ENCODE measurements at regions not wholly inside any gene's neighbourhood (a gene's known extent, or its start where the extent isn't known, plus 50 kb on each side); places are given as distances from the start of the nearest gene placed in this dataset.

DNA sequence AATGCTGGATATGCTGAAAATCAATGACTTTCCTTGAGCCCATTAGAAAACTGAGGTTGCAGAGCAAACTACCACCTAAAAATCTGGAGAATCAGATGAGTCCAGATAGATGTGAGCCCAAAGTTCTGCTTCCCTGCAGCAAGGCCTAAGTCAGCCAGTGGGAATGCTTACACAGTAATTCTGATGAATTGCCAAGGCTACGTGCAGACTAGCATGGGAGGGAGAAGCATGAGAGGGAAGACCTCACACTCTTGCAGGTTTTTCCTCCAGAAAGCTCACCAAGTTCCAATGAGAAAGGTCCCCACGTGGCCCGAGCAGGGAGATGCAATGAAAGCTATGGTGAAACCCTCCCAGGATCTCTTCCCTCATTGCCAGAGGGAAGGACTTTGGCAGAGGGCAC, 104.8 kb upstream of the SIRPA start:
- no peak for DNase-seq (ENCODE audit: low read depth)

DNA sequence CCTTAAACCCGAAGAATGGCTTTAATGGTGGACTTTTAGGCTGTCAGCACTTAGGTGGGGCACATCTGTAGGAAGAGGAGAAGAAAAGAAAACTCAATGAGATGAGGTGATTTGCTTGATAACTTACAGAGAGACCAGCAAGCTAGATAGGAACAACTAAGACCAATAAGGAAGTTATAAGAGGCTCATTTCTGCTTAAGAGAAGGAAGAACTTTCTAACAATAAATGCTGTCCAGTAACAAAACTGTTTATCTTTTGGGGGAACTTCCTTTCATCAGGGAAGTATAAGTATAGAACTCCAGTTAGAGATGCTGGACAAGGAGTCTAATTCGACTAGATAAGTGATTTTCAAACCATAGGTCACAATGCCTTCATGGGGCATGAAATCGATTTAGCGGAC, 107.2 kb upstream of the SIRPA start:
- no peak for DNase-seq (ENCODE audit: low read depth)

GRCh38 chr20:1786486-1786885, 108.7 kb upstream of the SIRPA start:
- no peak for DNase-seq (ENCODE audit: low read depth)

DNA sequence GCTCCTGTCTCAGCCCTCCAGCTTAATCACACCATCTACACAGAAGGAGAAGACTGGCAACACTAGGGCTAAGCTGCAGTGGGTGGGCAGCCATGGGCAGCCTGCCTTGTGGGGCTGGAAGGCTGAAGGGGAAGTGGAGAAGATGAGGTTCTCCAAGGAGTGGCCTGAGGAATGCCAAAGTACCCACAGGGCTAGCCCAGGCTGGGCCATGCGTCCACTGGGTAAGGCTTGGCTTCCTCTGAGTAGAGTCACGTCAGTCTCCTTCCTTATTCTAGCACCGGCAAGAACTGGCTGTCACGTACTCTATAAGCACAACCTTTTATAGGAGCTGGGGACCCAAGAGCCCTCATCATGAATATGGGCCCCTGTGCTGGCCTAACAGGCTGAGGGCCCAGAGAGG, 110.6 kb upstream of the SIRPA start:
- no peak for DNase-seq (ENCODE audit: low read depth)

GRCh38 chr20:1783245-1783644, 112.0 kb upstream of the SIRPA start:
- no peak for DNase-seq (ENCODE audit: low read depth)

DNA sequence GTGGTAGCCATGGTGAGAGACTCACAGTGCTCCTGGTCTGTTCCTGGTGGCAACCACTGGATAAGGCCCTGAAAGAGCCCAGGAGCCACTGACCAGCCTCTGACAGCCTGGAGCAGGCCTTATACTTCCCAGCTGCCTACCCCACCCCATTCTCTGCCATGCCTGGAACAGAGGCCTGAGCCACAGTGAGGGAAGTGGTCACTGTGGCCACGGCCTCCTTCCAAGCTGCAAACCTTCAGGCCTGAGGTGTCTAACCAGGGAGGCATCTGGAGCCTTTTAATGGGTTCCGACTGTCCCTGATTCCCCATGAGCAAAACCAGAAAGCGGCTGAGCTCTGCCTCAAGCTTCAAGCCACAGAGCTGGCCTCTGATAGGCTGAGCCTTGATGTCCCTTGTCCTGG, 113.0 kb upstream of the SIRPA start:
- DNase-seq (ENCODE audit: low read depth), result no peak

DNA sequence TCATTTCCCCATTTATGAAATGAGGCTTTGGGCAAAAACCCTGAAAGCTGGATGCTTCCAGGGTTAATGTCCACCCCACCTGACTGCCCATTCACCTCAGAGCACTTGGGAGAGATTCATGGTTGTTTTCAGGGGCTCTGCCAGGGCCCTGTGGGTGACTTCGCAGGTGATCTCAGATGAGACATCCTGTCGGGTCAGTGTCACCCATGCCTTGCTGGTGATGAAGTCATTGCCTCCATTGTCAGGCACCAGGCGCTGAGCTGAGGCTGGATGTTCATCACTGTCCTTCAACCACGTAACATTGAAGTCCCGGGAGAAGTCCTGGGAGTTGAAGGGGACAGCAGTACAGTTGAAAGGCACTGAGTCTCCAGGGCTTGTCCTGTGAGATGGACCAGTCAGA, 115.6 kb upstream of the SIRPA start:
- DNase-seq (ENCODE audit: low read depth), result no peak

- DNase-seq (ENCODE audit: low read depth), result no peak
These were observed 116.9 kb upstream of the SIRPA start for GRCh38 chr20:1778338-1778737.

DNA sequence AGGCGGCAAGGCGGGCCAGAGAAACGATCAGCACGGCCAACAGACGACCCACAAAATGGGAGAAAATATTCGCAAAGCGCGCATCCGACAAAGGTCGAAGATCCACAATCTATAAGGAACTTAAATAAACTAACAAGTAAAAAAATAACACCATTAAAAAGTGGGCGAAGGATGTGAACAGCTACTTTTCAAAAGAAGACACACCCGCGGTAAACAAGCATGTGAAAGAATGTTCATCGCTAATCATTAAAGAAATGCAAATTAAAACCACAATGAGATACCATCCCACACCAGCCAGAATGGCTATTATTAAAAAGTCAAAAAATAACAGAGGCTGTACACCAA, 117.8 kb upstream of the SIRPA start:
- no peak for DNase-seq (ENCODE audit: low read depth)

DNA sequence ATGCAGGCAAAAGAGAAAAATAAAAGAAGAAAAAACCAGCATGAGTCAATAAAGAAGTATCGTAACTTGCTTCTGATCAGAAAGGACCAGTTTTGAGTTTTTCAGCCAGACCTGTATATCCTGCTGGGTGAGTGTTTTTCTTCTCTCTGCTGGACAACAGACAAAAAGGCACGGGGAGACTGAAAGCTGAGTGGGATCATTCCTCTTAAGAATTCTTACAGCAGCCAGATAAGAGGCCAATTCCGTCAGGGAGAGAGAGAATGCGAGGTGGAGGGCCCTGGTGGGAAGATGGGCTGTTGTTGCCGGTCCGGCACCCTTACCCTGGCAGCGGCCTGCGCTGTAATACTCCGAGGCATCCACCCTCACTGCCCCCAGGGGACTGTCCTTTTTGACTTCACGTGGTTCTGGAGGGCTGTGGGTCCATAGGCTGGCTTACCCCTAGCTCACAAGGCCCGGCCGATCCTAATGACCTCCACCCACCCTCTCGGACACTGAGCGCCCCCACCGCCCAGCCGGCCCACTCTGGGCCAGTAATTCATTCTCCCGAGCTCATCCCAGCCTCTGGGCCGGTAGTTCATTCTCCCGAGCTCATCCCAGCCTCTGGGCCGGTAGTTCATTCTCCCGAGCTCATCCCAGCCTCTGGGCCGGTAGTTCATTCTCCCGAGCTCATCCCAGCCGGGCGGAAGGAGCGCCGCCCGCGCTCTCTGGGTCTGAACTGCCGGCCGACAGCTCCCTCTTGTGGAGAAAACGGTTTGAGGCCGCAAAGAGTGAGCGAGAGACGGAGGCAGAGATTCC, 118.3 kb upstream of the SIRPA start:
- peak; percentile 63 for DNase-seq (ENCODE audit: low read depth)

- no peak for DNase-seq (ENCODE audit: low read depth)
These were observed 117.5 kb upstream of the SIRPG start for GRCh38 chr20:1775117-1775516.

GRCh38 chr20:1774479-1774878, 116.9 kb upstream of the SIRPG start:
- no peak for DNase-seq (ENCODE audit: low read depth)

- no peak for DNase-seq (ENCODE audit: low read depth)
These were observed 116.2 kb upstream of the SIRPG start for GRCh38 chr20:1773816-1774215.

DNA sequence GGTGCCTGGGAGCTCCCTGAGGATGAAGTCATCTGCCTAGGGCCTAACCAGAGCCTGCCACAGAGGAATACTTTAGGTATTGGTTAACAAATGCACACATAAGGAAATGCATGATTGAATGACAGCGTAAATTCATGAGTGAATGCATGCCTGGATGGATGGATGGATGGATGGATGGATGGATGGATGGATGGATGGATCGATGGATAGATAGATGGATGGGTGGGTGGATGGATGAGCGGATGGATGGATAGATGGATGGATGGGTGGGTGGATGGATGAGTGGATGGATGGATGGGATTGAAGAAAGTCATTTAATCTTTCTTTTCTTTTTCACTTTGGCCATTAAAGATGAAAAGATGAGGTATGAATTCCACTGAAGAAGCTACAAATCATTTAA, 111.9 kb upstream of the SIRPG start:
- no peak for DNase-seq (ENCODE audit: low read depth)

GRCh38 chr20:1766731-1767130, 109.2 kb upstream of the SIRPG start:
- no peak for DNase-seq (ENCODE audit: low read depth)

GRCh38 chr20:1764136-1765033, 106.8 kb upstream of the SIRPG start:
- peak; percentile 17 for DNase-seq (ENCODE audit: low read depth)

DNA sequence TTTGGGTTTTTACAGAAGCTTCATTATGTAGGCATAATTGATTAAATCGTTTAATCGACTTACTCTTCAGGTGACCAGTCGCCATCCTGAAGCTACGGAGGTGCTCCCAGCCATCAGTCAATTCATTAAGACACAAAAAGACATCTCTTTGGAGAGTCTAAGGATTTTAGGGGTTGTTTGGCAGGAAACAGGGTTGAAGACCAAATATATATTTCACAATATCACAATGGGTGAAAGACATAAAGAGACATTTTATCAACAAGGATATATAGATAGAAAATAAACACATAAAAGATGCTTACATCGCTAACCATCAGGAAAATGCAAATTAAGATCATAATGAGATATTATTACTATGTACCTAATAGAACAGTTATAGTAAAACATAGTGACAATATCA, 104.0 kb upstream of the SIRPG start:
- no peak for DNase-seq (ENCODE audit: low read depth)

DNA sequence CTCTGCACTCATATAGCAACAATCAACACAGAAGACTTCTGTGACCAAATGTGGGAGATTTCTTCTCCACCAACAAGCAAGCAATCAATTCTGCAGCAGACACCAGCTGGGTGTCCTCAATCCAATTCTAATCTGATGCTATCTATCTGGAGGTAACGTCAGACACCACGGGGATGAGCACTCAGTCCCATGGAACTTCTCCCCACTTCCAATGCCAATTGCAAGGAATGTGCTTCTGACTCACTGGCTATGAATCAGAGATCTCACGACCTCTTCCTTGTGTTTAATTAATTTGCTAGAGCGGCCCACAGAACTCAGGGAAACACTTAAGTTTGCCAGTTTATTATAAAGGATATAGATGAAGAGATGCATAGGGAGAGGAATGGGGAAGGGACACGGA, 103.5 kb upstream of the SIRPG start:
- DNase-seq (ENCODE audit: low read depth), result no peak

- DNase-seq (ENCODE audit: low read depth), result no peak
These were observed 101.2 kb upstream of the SIRPG start for GRCh38 chr20:1758765-1759164.

DNA sequence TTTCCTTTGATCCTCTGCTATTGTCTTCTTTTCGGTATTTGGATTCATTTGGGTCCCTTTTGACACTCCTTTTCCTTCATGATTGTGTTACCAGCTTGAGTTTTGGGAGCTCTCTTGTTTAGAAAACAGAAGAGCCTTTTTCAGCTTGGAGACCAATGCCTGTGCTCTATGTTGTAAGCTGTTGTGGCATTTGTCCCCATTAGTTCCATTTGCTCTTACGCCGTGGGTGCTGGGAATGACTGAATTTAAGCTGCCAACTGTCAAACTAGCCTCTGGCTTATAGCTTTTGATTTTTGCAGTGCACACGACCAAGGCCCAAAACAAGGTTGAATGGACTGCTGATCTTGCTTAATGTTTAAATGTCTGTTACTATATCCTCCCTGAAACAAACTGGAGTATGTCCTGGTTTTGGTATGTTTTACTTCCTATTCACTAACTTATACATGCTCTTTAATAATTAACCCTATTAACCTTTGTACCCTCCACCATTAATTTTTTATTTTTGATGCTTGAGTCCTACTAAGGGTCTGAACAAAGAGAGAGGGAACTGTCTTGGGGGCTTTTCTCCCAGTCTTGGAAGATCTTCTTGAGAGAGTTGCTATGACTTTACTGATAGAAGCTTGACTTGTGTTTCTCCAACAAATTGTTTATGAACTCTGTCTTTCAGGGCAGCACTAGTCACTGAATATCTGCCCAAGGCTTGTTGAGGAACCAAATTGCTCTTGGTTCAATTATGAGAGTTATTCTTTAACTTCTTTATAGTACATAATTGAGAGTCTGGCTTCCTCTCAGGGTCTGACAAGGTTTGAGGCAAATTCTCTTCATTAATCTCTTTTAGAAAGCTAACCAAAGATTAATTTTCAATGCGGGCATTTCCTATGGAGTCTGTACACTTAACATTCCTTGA, 100.3 kb upstream of the SIRPG start:
- no peak for DNase-seq (ENCODE audit: low read depth)

- DNase-seq (ENCODE audit: low read depth), result no peak
These were observed 99.5 kb upstream of the SIRPG start for GRCh38 chr20:1757072-1757471.

DNA sequence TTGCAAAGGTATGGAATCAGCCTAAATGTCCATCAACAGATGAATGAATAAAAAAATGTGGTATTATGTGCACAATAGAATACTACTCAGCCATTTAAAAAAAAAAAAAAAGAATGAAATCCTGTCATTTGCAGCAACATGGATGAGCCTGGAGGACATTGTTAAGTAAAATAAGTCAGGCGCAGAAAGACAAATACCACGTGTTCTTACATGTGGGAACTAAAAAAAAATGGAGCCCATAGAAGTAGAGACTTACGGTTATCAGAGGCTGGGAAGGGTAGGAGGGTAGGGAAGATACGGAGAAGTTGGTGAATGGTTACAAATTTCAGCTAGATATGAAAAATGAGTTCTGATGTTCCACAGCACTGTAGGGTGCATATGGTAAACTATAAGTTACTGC, 97.2 kb upstream of the SIRPG start:
- no peak for DNase-seq (ENCODE audit: low read depth)

DNA sequence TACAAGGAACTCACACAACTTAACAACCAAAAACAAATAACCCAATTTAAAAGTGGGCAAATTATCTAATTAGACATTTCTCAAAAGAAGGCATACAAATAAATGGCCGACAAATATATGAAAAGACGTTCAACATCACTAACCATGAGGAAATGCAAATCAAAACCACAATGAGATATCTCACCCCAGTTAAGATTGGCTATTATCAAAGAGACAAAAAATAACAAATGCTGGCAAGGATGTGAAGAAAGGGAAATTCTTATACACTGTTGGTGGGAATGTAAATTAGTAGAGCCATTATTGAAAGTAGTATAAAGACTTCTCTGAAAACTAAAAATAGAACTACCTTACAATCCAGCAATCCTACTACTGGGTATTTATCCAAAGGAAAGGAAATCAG, 96.7 kb upstream of the SIRPG start:
- no peak for DNase-seq (ENCODE audit: low read depth)

Measured in stimulated activated CD8-positive, alpha-beta memory T cell treated with anti-CD3 and anti-CD28 coated beads, Interleukin-12 subunit alpha, Interleukin-12 subunit beta, amount 100 ng/mL, for 4 hours (primary cell).